CD4-positive, CD25-positive, alpha-beta regulatory T cell (primary cell): ENCODE measurements at regions not wholly inside any gene's neighbourhood (a gene's known extent, or its start where the extent isn't known, plus 50 kb on each side); places are given as distances from the start of the nearest gene placed in this dataset.

ENCODE experiments used
- ATAC-seq, 2 donors: fragments of 150-1000 bp; cut with Tn5 transposase; one replicate each; pipeline ENCODE4 v1.10.0; 2021; ENCODE audit warnings: low read depth in 2 of 2, moderate number of reproducible peaks in 2 of 2, moderate library complexity in 1 of 2
- DNase-seq, 3 donors: peaks; one replicate each; pipeline versions ENCODE4 v3.0.0 to v3.0.0-alpha.2; 2012 to 2022; ENCODE audit warnings: mixed read lengths in 1 of 3
- H3K27ac ChIP-seq: one replicate; pipeline ENCODE4 v1.7.0; 2013; ENCODE audit warnings: mild to moderate bottlenecking, low read length; ENCODE audit not compliant: insufficient read depth, poor library complexity, severe bottlenecking
- H3K27me3 ChIP-seq: one replicate; pipeline ENCODE4 v1.7.0; 2013; ENCODE audit warnings: low read length; ENCODE audit not compliant: control insufficient read depth, insufficient read depth
- H3K36me3 ChIP-seq: one replicate; pipeline ENCODE4 v1.7.0; 2013; ENCODE audit warnings: mild to moderate bottlenecking, low read length, moderate library complexity; ENCODE audit not compliant: control insufficient read depth, insufficient read depth
- H3K4me1 ChIP-seq: 2 replicates; pipeline ENCODE4 v1.7.0; 2013; ENCODE audit warnings: mild to moderate bottlenecking, low read length; ENCODE audit not compliant: insufficient read depth, control insufficient read depth, poor library complexity, severe bottlenecking
- H3K4me3 ChIP-seq: one replicate; pipeline ENCODE4 v1.7.0; 2013; ENCODE audit warnings: low read depth, mild to moderate bottlenecking, low read length, moderate library complexity
- H3K9me3 ChIP-seq, 2 experiments: 1 replicate in 1 of 2; 2 replicates in 1 of 2; pipeline ENCODE4 v1.7.0; 2013; ENCODE audit warnings: low read length in 2 of 2, mild to moderate bottlenecking in 1 of 2, moderate library complexity in 1 of 2; ENCODE audit not compliant: control insufficient read depth in 2 of 2
- H3K27ac Mint-ChIP-seq, 3 donors: one replicate each; pipeline ENCODE4 v1.8.0; 2020 to 2022; ENCODE audit warnings: mild to moderate bottlenecking in 3 of 3, mixed read lengths in 3 of 3, moderate library complexity in 2 of 3
- H3K27me3 Mint-ChIP-seq: one replicate; pipeline ENCODE4 v1.8.0; 2022; ENCODE audit warnings: mild to moderate bottlenecking, mixed read lengths
- H3K36me3 Mint-ChIP-seq: one replicate; pipeline ENCODE4 v1.8.0; 2020; ENCODE audit warnings: mixed read lengths
- H3K4me1 Mint-ChIP-seq, 4 donors: one replicate each; pipeline ENCODE4 v1.8.0; 2020 to 2022; ENCODE audit warnings: mixed read lengths in 4 of 4, mild to moderate bottlenecking in 1 of 4
- H3K4me3 Mint-ChIP-seq, 4 donors: one replicate each; pipeline ENCODE4 v1.8.0; 2020 to 2022; ENCODE audit warnings: mild to moderate bottlenecking in 4 of 4, mixed read lengths in 4 of 4, moderate library complexity in 3 of 4
- H3K9me3 Mint-ChIP-seq, 7 donors: one replicate each; pipeline ENCODE4 v1.8.0; 2020 to 2022; ENCODE audit warnings: mixed read lengths in 7 of 7, mild to moderate bottlenecking in 3 of 7, moderate library complexity in 2 of 7

GRCh38 chr2:139609109-139609508, 828.9 kb upstream of the NXPH2 start:
- H3K4me1 ChIP-seq = no peaks in the 10 kb centered on the region
- H3K9me3 Mint-ChIP-seq = peaks cover 0 to 43% (median 6%) of the 10 kb centered on the region in 7 donors
- H3K27me3 Mint-ChIP-seq = no peaks in the 10 kb centered on the region
- no peak overlapping the region for H3K27ac Mint-ChIP-seq
- H3K36me3 Mint-ChIP-seq = no peaks in the 10 kb centered on the region
- no peak overlapping the region for H3K27ac ChIP-seq
- no peaks in the 10 kb centered on the region for H3K4me1 Mint-ChIP-seq
- no peak overlapping the region for H3K4me3 Mint-ChIP-seq
- no peaks in the 10 kb centered on the region for H3K36me3 ChIP-seq
- DNase-seq (no peak), ATAC-seq (no peak)
- H3K4me3 ChIP-seq = no peak overlapping the region
- peaks cover 3 to 4% of the 10 kb centered on the region in 2 experiments for H3K9me3 ChIP-seq
- H3K27me3 ChIP-seq = no peaks in the 10 kb centered on the region

- ATAC-seq = no peak
- Mint-ChIP-seq H3K27ac (no peak overlapping the region), H3K9me3 (peaks cover 0 to 41% (median 8%) of the 10 kb centered on the region in 7 donors), H3K4me3 (no peak overlapping the region), H3K4me1 (no peaks in the 10 kb centered on the region), H3K36me3 (no peaks in the 10 kb centered on the region), H3K27me3 (no peaks in the 10 kb centered on the region)
- H3K27me3 ChIP-seq = no peaks in the 10 kb centered on the region
- no peak for DNase-seq
- H3K4me1 ChIP-seq = no peaks in the 10 kb centered on the region
- no peak overlapping the region for H3K27ac ChIP-seq
- peaks cover 0 to 4% of the 10 kb centered on the region in 2 experiments for H3K9me3 ChIP-seq
- H3K4me3 ChIP-seq = no peak overlapping the region
- H3K36me3 ChIP-seq = no peaks in the 10 kb centered on the region
These were observed 825.5 kb upstream of the NXPH2 start for GRCh38 chr2:139605668-139606067.

GRCh38 chr2:139600166-139600565, 820.0 kb upstream of the NXPH2 start:
- H3K27me3 ChIP-seq = no peaks in the 10 kb centered on the region
- H3K9me3 ChIP-seq = peaks cover 0 to 8% of the 10 kb centered on the region in 2 experiments
- H3K4me3 ChIP-seq = no peak overlapping the region
- DNase-seq (no peak), ATAC-seq (no peak)
- Mint-ChIP-seq H3K36me3 (no peaks in the 10 kb centered on the region), H3K4me1 (no peaks in the 10 kb centered on the region), H3K9me3 (peaks cover 0 to 30% (median 4%) of the 10 kb centered on the region in 7 donors), H3K27ac (no peak overlapping the region), H3K4me3 (no peak overlapping the region), H3K27me3 (no peaks in the 10 kb centered on the region)
- H3K4me1 ChIP-seq = no peaks in the 10 kb centered on the region
- H3K36me3 ChIP-seq = no peaks in the 10 kb centered on the region
- no peak overlapping the region for H3K27ac ChIP-seq

DNA sequence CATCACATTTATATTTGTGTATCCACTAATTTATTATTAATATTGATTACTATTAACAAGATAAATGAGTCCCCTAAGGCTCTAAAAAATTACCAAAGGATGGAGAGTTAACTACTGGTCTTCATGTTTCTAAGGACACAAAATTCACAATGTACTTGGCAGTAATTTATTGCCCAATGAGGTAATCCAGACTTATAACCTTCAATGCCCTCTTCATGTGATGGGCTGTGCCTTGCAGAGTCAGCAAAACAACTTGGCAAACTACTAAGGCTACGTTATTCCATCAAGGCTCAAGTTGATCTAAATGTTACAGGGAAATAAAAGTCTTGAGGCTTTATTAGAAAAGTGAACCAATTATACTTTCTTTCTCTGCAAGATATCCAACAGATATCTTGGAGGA, 804.9 kb upstream of the NXPH2 start:
- no peaks in the 10 kb centered on the region for H3K4me1 Mint-ChIP-seq
- Histone ChIP-seq H3K9me3 (no peaks in the 10 kb centered on the region), H3K27ac (no peak overlapping the region), H3K27me3 (no peaks in the 10 kb centered on the region), H3K36me3 (no peaks in the 10 kb centered on the region), H3K4me3 (no peak overlapping the region), H3K4me1 (no peaks in the 10 kb centered on the region)
- DNase-seq (no peak), ATAC-seq (no peak)
- H3K4me3 Mint-ChIP-seq = no peak overlapping the region
- H3K27ac Mint-ChIP-seq = no peak overlapping the region
- H3K36me3 Mint-ChIP-seq = no peaks in the 10 kb centered on the region
- peaks cover 0 to 15% (median 3%) of the 10 kb centered on the region in 7 donors for H3K9me3 Mint-ChIP-seq
- no peaks in the 10 kb centered on the region for H3K27me3 Mint-ChIP-seq

DNA sequence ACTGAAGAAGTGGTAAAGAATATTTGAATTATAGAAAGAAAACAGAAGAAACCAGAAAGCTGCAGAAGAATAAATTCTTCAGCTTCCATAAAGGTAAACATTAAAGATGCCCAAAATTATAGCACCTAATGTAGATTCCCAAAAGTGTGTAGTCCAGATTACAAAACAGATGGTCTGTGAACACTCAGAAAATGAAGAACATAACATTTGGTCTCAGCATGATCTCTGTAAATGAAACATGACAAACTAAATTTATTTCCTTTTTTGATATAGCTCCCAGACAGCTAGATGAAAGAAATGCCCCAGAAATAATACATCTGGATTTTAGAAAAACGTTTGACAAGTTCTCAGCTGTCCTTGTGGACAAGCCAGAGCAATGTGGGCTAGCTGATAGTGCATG, 794.2 kb upstream of the NXPH2 start:
- ATAC-seq (no peak), DNase-seq (no peak)
- Histone ChIP-seq H3K9me3 (peaks cover 0 to 3% of the 10 kb centered on the region in 2 experiments), H3K27me3 (no peaks in the 10 kb centered on the region), H3K36me3 (no peaks in the 10 kb centered on the region), H3K27ac (no peak overlapping the region), H3K4me3 (no peak overlapping the region), H3K4me1 (no peaks in the 10 kb centered on the region)
- Mint-ChIP-seq H3K4me1 (no peaks in the 10 kb centered on the region), H3K27ac (no peak overlapping the region), H3K9me3 (peaks cover 3 to 36% (median 8%) of the 10 kb centered on the region in 7 donors), H3K36me3 (no peaks in the 10 kb centered on the region), H3K27me3 (no peaks in the 10 kb centered on the region), H3K4me3 (no peak overlapping the region)

DNA sequence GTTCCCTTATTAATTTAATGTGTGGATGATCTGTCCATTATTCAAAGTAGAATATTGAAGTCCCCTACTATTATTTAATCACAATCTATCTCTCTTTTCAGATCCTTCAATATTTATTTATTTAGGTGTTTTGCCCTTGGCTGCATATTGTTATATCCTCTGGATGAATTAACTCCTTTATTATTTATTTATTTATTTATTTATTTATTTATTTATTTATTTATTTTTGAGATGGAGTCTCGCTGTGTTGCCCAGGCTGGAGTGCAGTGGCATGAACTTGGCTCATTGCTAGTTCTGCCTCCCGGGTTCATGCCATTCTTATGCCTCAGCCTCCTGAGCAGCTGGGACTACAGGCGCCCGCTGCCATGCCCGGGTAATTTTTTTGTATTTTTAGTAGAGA, 776.6 kb upstream of the NXPH2 start:
- ATAC-seq (no peak), DNase-seq (no peak)
- H3K27ac ChIP-seq = no peak overlapping the region
- no peak overlapping the region for H3K4me3 ChIP-seq
- H3K4me1 ChIP-seq = no peaks in the 10 kb centered on the region
- Mint-ChIP-seq H3K36me3 (no peaks in the 10 kb centered on the region), H3K9me3 (peaks cover 0 to 33% (median 12%) of the 10 kb centered on the region in 7 donors), H3K4me1 (no peaks in the 10 kb centered on the region), H3K27me3 (no peaks in the 10 kb centered on the region), H3K4me3 (no peak overlapping the region), H3K27ac (no peak overlapping the region)
- no peaks in the 10 kb centered on the region for H3K36me3 ChIP-seq
- no peaks in the 10 kb centered on the region for H3K27me3 ChIP-seq
- peaks cover 0 to 7% of the 10 kb centered on the region in 2 experiments for H3K9me3 ChIP-seq

DNA sequence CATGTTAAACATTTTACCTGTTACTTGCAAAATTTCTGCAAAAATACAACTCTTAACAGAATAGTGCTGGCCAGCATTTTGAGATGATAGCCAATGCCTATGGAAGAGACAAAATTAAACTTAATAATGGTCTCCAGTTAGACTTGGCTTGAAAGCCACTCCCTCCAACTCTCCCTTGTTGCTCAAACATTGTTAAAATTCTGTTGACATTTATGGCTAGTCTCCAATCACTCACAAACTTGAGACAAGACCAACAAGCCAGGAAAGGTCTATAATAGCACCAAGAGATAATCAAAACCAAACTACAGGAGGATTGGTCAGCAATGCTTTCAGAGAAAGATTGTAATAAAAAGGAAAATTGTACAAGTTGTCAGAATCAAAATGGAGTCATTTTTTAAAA, 770.7 kb upstream of the NXPH2 start:
- no peak overlapping the region for H3K4me3 ChIP-seq
- Mint-ChIP-seq H3K27me3 (no peaks in the 10 kb centered on the region), H3K9me3 (peaks cover 0 to 30% (median 4%) of the 10 kb centered on the region in 7 donors), H3K4me1 (no peaks in the 10 kb centered on the region), H3K36me3 (no peaks in the 10 kb centered on the region), H3K4me3 (no peak overlapping the region), H3K27ac (no peak overlapping the region)
- no peak overlapping the region for H3K27ac ChIP-seq
- peaks cover 6 to 12% of the 10 kb centered on the region in 2 experiments for H3K9me3 ChIP-seq
- H3K36me3 ChIP-seq = no peaks in the 10 kb centered on the region
- no peaks in the 10 kb centered on the region for H3K4me1 ChIP-seq
- ATAC-seq (no peak), DNase-seq (no peak)
- H3K27me3 ChIP-seq = no peaks in the 10 kb centered on the region

GRCh38 chr2:139550341-139550740, 770.2 kb upstream of the NXPH2 start:
- Mint-ChIP-seq H3K4me1 (no peaks in the 10 kb centered on the region), H3K27me3 (no peaks in the 10 kb centered on the region), H3K27ac (no peak overlapping the region), H3K9me3 (peaks cover 0 to 25% (median 3%) of the 10 kb centered on the region in 7 donors), H3K36me3 (no peaks in the 10 kb centered on the region), H3K4me3 (no peak overlapping the region)
- Histone ChIP-seq H3K4me1 (no peaks in the 10 kb centered on the region), H3K36me3 (no peaks in the 10 kb centered on the region), H3K4me3 (no peak overlapping the region), H3K9me3 (peaks cover 6 to 12% of the 10 kb centered on the region in 2 experiments), H3K27ac (no peak overlapping the region), H3K27me3 (no peaks in the 10 kb centered on the region)
- no peak for ATAC-seq
- no peak for DNase-seq
